DMS79 treated with DMSO at 0.1 percent for 48 hours (cell line): ENCODE measurements at regions not wholly inside any gene's neighbourhood (a gene's known extent, or its start where the extent isn't known, plus 50 kb on each side); places are given as distances from the start of the nearest gene placed in this dataset.

Experiments
- DNase-seq: peaks from one replicate; lab custom pipeline; 2025; lab: John Stamatoyannopoulos, UW

DNA sequence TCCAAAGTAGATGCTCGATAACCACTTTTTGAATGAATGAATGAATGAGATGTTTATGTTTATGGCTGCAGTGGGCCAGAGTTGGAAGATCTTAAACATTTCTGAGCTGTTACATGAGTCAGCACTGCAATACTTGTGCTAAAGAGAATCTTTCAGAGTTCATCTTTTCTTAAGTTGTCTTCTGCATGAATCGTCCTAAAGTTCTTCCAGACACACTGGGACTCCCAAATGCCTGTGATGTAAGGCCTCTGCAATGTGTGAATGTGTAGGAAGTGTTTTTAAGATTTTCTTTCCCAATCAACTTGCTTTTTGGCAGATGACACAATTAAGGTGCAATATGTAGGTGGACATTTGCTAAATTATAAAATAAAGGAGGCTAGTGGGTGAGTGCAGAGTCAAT is 50.3 kb upstream of the TRIM9 start:
- no peak for DNase-seq

DNA sequence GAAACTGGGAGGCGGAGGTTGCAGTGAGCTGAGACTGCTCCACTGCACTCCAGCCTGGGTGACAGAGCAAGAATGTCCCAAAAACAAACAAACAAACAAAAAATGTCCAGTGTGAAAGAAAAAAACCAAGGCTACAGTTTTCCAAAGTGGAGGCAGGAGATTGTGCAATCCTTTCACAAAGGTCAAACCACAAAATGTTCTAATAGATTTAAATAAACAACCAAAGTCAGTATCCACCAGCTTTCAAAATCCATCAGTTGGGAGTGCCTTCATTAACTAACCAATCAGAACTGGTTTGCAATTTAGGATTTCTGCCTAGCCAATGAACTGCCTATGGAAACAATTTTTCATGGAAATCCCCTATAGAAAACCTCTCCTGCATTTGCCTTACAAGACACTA is 52.3 kb upstream of the TRIM9 start:
- no peak for DNase-seq

DNA sequence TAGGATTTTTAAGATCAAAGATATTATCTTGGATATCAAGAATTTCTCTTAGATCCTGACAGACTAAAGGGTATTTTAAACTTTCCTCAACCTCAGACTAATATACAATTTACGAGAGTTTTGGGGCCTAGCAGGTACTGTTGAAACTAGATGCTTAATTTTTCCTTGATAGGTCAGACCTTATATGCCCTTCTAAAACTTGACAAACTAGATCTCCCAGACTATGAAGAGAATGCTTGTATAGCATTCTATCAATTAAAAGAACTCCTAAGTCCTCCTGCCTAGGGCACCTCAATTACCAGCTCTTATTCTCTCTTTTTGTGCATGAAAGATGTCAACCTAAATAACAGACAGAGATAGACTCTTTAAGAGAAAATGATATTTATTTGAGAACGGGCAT is 60.4 kb upstream of the TRIM9 start:
- DNase-seq = no peak

DNA sequence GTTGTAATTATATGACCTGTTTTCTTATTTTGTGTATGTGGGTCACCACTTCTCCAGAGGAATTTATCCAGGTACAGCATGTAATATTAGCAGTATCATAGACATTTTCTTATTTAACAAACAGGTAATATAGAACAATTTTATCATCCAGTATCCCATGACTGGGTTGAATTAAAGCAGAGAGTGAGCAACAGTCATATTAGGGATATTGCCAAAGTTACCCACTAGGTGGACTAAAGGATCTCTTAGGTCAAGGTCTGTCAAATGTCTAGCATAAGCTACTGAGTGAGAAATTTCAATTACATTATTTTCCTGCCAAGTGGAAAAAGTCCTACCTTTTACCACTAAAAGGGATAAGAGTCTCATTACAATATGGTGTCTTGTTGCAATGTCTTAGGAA is 62.1 kb upstream of the TRIM9 start:
- DNase-seq = peak; percentile 67

DNA sequence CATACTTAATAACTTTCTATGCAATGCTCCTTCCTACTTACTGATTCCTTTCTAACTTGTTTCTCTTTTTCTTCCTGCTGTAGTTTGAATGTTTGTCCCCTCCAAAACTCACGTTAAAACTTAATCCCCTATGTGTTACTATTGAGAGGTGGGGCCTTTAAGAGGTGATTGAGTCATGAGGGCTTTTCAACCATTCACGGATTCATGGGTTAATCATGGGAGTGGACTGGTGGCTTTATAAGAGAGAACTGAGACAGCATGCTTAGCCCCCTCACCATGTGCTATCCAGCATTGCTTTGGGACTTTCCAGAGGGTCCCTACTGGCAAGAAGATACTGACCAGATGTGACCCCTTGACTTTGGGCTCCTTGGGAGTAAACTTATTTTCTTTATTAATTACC is 66.0 kb upstream of the TRIM9 start:
- no peak for DNase-seq

DNA sequence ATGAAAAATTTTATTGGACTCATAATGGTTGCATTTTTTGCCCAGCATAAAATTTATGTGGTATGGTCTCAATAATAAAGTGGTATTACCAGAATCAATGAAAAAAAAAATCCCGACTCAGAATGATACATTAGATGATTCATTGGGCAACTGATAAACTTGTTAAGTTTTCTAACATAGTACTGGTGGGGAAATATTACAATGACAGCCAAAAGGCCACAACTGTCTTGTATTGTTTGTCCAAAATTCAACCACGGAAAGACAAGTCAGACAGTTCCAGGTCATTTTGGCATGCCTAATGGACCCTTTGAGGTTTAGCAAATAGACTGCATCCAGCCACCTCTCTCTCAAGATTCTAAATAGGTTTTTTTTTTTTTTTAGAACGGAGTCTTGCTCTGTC is 70.5 kb upstream of the TRIM9 start:
- DNase-seq = no peak

DNA sequence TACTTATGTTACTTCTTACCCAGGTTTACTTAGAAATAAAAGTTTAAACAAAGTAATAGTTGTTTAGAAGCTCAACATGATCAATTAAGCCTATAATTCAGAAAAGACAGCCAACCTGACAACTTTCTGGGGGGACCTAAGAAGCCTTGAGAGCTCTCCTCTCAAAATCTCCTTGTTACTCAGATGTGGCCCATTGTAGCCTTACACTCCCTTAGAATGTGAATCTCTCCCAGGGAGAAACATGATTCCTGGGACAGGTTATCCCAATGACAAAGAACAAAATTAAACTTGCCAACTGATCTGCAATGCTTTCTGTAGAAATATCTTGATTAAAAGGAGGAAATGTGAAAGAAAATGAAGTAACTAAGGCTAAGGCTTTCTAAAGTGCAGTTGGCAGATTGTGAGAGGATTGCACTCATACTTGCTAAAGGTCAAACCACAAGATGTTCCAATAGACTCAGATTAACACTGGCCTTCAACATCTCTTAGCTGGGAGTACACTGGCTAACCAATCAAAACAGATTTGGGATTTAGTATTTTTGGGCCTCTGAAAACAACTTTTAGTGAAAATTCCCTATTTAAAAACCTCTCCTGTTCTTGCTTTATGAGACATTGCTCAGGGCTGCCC is 72.3 kb upstream of the TMX1 start:
- no peak for DNase-seq

DNA sequence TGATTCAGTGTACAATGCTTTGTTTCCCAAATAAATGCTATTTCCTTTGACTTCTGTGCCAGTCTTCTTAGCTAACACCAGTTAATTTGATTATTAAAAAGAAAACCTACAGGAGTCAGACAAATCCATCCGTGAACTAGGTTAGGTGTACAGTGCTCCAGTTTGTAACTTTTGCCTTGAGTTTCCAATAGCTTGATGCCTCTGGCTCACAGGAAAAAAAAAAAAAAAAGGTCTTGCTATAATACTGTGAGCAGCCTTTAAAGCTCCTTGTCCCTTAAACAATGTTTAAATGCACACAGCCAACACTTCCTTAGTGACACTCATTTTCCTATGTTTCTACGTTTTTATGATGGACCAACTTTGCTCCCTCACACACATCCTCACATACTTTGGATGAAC is 71.8 kb upstream of the TMX1 start:
- no peak for DNase-seq

DNA sequence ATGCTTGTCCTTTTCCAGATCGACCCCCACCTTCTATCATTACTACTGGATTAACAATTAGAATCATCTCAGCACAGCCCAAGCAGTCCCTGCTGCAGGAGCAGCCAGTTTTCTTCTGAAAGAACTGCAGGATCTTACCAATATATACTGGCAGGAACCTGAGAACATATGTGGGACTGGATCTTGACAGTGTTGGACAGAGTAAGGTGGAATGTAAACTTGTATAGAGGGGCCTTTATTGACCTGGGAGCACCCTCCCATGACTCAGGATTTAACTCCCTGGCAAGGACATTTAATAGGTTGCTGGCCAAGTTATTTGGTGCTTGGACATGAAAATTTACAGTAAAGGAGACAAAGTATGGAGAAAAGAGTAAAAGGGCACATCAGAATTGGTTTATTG is 66.2 kb upstream of the TMX1 start:
- DNase-seq = no peak

DNA sequence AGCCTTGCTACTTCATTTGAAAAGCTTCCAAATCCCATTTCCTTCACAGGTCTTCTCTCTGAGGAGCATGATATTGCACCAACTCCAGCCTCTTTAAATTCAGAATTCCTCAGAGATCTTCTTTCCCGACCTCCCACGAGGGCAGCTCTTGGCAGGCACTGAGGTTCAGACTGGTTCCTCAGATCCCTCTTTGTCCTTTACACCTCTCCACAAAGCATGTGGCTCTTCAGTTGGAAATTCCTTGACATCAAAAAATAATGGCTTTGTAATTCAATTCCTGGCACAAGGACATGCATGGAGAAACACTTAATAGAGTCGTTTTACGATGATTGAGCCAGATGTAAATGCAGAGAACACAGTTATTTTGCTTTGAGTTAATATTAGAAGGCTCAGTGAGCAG is 63.2 kb upstream of the TMX1 start:
- DNase-seq = peak; percentile 95

DNA sequence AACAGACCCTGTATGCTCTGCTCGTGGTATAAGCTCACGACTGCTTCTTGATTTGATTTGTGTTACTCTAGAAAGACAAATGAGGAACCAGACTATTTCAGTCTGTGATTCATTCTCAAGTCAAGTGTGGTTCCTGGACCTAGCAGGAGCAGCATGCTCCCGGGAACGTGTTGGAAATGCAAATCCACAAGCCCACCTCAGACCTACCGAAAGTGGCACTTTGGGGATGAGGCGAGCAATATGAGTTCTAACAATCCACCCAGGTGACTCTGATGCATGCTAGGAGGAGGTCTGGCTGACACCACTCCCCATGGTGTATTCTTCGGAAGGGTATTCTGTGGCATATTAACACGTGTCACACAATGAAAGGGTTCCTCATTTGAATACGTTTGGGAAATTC is 59.5 kb upstream of the TMX1 start:
- DNase-seq = no peak

DNA sequence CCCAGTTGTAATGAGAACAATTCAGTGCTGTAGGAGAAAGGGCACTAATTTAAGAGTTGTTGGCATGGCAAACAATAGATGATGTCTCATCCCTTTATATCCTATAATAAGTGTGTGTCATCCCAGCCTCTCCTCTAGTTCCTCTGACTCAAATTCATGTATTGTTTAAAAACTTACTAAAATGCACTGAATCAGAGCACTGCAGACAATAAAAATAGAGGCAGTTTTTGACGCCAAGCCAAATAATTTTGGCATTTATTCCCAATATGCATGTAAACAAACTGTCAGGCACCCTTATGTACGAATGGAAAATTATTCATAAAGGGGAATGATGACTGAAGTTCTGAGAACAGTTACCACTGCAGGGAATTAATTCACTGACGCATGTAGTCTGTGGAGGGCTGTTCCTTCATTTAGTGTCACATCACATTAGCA is 57.9 kb upstream of the TMX1 start:
- peak; percentile 70 for DNase-seq

DNA sequence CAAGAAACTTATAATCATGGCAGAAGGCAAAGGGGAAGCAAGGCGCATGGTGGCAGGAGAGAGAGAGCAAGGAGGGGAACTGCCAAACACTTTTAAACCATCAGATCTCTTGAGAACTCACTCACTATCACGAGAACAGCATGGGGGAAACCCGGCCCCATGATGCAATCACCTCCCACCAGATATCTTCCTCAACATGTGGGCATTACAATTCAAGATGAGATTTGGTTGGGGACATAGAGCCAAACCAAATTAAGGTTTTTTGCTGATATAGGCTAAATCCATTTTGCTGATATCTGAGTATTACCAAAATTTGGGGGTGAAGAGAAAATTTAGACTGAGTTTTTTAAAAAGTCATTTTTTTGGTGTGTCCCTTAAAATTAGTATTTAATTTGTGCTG is 54.9 kb upstream of the TMX1 start:
- DNase-seq = no peak

DNA sequence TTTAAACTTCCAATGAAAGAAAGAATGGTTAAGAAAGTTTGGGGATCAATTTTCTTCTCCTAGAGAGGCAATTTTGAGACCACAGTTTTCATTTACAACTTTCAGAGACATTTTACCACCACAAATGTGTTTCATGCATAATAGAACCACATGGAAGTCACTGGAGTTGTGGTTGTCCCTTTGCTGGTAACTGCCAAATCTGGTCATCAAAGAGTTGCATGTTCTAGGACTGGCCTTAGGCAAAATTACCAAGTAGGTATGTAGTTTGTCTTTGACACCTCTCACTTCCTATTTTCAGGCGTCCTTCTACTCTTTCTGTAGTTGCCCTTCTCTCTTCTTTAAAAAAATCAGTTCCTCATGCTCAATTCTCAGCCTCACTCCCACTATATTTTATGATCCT is 54.3 kb upstream of the TMX1 start:
- DNase-seq = no peak

DNA sequence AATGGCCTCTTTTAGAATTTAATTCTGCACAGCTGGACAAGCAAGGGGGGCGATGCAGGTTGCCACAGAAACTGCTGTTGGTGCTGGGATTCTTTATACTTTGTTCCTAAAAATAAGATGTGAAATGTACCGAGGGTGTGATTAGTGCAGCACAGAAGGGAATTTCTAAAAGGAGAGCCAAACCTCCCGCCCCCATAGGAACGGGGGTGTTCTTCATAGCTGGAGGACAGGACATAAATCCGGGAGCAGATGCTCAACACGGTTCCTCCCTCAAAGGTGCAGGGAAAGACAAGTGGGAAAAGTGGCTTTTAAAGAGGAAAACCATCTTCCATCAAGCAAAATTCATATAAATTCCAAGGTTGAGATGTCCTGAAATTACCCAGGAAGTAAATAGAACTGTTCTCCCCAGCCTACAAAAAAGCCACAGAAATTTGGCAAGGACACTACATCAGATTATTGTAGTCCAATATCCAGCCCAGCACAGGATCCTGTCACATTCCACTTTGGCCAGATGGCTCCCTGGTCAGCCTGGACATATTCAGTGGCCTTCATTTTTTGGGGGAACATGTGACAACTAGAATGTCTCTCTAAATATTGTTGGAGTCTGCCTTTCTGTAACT is 51.4 kb upstream of the TMX1 start:
- DNase-seq = no peak

DNA sequence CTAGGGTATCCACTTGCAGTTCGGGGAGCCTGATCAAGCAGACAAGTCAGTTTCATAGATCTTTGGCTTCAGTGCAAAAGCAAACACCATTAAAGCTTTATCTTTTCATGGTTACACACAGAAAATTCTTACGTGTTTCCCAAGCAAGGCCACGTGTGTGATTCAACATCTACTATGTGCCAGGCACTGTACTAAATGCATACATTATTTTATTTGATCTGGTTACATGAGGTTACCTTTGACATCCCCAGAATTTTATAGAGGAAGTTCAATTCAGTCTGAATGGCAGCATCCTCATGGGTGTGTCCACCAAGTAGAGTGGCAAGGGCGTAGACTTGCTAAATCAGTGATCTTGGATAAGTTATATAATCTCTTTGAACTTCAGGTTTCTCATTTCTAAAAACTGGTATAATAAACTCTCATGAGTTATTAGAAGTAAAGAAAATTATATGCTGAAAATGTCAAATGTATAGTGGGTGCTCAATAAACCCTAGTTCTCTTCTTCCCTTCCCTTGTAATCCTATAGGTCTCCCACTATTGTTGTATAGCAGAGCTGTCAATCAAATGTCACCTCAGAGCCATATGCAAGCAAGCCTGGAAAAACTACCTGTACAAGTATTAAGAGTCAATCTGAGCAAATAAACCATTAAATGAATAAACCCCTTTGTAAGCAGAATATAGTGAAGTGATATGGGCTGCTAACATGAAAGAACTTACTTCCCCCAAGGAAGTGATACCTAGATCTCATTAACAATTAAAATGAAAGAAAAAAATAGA is 50.3 kb upstream of the TMX1 start:
- DNase-seq = no peak
